VCaP (cell line): ENCODE measurements at regions not wholly inside any gene's neighbourhood (a gene's known extent, or its start where the extent isn't known, plus 50 kb on each side); places are given as distances from the start of the nearest gene placed in this dataset.

Experiments
- H3K27ac ChIP-seq: fragments of 450-650 bp; 2 replicates; pipeline ENCODE4 v1.5.1; 2017
- CTCF ChIP-seq: fragments of 450-650 bp; conservative IDR thresholded peaks from 2 replicates; pipeline ENCODE4 v1.5.1; 2017; ENCODE audit warnings: mild to moderate bottlenecking, moderate library complexity

- no peak overlapping the region for H3K27ac ChIP-seq
- TF ChIP-seq CTCF = no peak
These were observed 149.0 kb upstream of the C1orf87 start for GRCh38 chr1:60222360-60223115.

- no peak for TF ChIP-seq CTCF
- no peak overlapping the region for H3K27ac ChIP-seq
These were observed 139.7 kb upstream of the C1orf87 start for GRCh38 chr1:60213253-60213652.

GRCh38 chr1:60196026-60196425 is 122.5 kb upstream of the C1orf87 start:
- no peak for TF ChIP-seq CTCF

GRCh38 chr1:60185684-60186083 is 112.1 kb upstream of the C1orf87 start:
- no peak for TF ChIP-seq CTCF
- H3K27ac ChIP-seq = no peak overlapping the region

More at GRCh38 chr1:60196026-60196425, 122.5 kb upstream of the C1orf87 start:
- H3K27ac ChIP-seq = no peak overlapping the region

GRCh38 chr1:60184521-60184920 is 111.0 kb upstream of the C1orf87 start:
- no peak for TF ChIP-seq CTCF
- no peak overlapping the region for H3K27ac ChIP-seq

- TF ChIP-seq CTCF = no peak
- no peak overlapping the region for H3K27ac ChIP-seq
These were observed 100.3 kb upstream of the C1orf87 start for GRCh38 chr1:60173729-60174505.

- TF ChIP-seq CTCF = no peak
- no peak overlapping the region for H3K27ac ChIP-seq
These were observed 99.4 kb upstream of the C1orf87 start for GRCh38 chr1:60173006-60173405.
